ENCODE measurements at regions not wholly inside any gene's neighbourhood (a gene's known extent, or its start where the extent isn't known, plus 50 kb on each side); places are given as distances from the start of the nearest gene placed in this dataset.

DNA sequence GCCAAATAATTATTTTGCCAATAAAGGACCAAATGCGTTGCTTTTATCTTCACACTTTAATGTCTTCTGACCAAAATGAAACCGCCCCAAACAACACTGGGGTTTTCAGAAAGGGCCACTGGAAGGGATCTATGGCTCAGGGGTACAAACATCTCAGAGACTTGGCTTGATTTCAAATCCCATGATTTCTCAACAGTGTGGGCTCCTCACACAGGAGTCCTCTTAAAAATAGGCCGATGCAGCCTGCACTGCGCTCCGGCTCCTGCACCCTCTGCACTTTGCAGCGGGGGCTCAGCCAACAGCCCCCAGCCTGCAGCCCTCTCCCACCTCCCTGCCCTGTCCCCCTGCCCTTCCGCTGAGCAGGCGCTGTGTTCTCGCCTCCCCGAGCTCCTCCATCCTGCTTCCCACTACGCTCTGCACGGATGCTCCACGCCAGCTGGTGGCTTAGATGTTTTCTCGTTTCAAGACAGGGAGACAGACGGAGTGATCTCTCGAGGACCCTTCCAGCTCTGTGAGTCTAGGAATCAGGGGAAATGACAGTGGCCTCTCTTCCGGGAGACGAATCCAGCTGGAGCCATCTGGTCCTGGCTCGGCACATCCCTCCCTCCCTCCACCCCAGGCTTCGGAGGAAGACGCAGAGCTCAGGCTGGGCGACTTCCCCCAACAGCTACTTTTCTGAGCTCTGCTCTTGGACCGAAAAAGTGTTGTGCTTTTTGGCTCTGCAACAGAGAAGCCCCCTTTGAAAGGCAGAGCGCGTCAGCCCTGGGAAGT lies 71.4 kb downstream of the KCNF1 start:
- TF ChIP-seq EZH2phosphoT487 (IDR thresholded peaks at IDR 0.05; ENCODE audit: unreplicated experiment) (no peak), EZH2 (IDR thresholded peaks at IDR 0.05; ENCODE audit: low read depth, unreplicated experiment) (no peak), POLR2AphosphoS5 (IDR thresholded peaks at IDR 0.05; ENCODE audit: low read depth) (no peak)
- TF ChIP-seq, protein P1, sequence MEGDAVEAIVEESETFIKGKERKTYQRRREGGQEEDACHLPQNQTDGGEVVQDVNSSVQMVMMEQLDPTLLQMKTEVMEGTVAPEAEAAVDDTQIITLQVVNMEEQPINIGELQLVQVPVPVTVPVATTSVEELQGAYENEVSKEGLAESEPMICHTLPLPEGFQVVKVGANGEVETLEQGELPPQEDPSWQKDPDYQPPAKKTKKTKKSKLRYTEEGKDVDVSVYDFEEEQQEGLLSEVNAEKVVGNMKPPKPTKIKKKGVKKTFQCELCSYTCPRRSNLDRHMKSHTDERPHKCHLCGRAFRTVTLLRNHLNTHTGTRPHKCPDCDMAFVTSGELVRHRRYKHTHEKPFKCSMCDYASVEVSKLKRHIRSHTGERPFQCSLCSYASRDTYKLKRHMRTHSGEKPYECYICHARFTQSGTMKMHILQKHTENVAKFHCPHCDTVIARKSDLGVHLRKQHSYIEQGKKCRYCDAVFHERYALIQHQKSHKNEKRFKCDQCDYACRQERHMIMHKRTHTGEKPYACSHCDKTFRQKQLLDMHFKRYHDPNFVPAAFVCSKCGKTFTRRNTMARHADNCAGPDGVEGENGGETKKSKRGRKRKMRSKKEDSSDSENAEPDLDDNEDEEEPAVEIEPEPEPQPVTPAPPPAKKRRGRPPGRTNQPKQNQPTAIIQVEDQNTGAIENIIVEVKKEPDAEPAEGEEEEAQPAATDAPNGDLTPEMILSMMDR (conservative IDR thresholded peaks at IDR 0.05; ENCODE audit: low read depth in 2 of 2), result no peak

Measured in GM23338 (cell line).